Gastrocnemius medialis (tissue), 4 donors: ENCODE measurements at regions not wholly inside any gene's neighbourhood (a gene's known extent, or its start where the extent isn't known, plus 50 kb on each side); places are given as distances from the start of the nearest gene placed in this dataset.

ENCODE experiments used
- POLR2A ChIP-seq, 2 donors: fragments of 450-650 bp; IDR thresholded peaks; one replicate each; pipeline ENCODE4 v1.6.1; 2017; ENCODE audit warnings: antibody characterized with exemption in 2 of 2, mild to moderate bottlenecking in 2 of 2, moderate library complexity in 2 of 2
- TF ChIP-seq, protein P1 (sequence below), 5 experiments: fragments of 450-650 bp in 3 of 5; fragments of 200-600 bp in 2 of 5; sonication (generic) in 2 of 5; IDR thresholded peaks in 4 of 5; conservative IDR thresholded peaks in 1 of 5; 1 replicate in 4 of 5; 2 replicates in 1 of 5; pipeline ENCODE4 v1.5.1; 2016 to 2019; ENCODE audit warnings: antibody characterized with exemption in 5 of 5, mild to moderate bottlenecking in 3 of 5, moderate library complexity in 3 of 5

GRCh38 chr18:14962626-14963025 lies 214.7 kb downstream of the ANKRD30B start:
- TF ChIP-seq, protein P1, sequence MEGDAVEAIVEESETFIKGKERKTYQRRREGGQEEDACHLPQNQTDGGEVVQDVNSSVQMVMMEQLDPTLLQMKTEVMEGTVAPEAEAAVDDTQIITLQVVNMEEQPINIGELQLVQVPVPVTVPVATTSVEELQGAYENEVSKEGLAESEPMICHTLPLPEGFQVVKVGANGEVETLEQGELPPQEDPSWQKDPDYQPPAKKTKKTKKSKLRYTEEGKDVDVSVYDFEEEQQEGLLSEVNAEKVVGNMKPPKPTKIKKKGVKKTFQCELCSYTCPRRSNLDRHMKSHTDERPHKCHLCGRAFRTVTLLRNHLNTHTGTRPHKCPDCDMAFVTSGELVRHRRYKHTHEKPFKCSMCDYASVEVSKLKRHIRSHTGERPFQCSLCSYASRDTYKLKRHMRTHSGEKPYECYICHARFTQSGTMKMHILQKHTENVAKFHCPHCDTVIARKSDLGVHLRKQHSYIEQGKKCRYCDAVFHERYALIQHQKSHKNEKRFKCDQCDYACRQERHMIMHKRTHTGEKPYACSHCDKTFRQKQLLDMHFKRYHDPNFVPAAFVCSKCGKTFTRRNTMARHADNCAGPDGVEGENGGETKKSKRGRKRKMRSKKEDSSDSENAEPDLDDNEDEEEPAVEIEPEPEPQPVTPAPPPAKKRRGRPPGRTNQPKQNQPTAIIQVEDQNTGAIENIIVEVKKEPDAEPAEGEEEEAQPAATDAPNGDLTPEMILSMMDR (IDR thresholded peaks at IDR 0.05 in 4 of 5, conservative IDR thresholded peaks at IDR 0.05 in 1 of 5), result no peak
- TF ChIP-seq POLR2A (IDR thresholded peaks at IDR 0.05), result no peak
